ENCODE measurements at regions not wholly inside any gene's neighbourhood (a gene's known extent, or its start where the extent isn't known, plus 50 kb on each side); places are given as distances from the start of the nearest gene placed in this dataset.

- no peak for ATAC-seq
- ChIA-PET POLR2A (no interaction called here), CTCF (no interaction called here)
These were observed 491.6 kb downstream of the PYDC2 start for GRCh38 chr3:191952609-191953008.

GRCh38 chr3:191958980-191959671 lies 498.2 kb downstream of the PYDC2 start:
- ChIA-PET POLR2A (no interaction called here), CTCF (interaction anchor here (0.7 kb wide), 1 partner anchor 16 kb away, joined by 5 read pairs; no protein-coding TSS in a partner anchor)
- H3K27ac ChIP-seq (ENCODE audit: low read length): no peak overlapping the region
- H3K27me3 ChIP-seq (ENCODE audit: control insufficient read depth, insufficient read depth, low read length): no peaks in the 10 kb centered on the region
- H3K4me3 ChIP-seq (ENCODE audit: low read depth in 2 of 2, low read length in 2 of 2): no peak overlapping the region
- no TSS peak for BruUV-seq (replicated peaks)
- no peak for TF ChIP-seq SIN3A (IDR thresholded peaks at IDR 0.05; ENCODE audit: borderline replicate concordance, insufficient read depth, low read depth, low read length)
- no peak for DNase-seq (ENCODE audit: low read depth, low spot score)
- no peaks in the 10 kb centered on the region for H3K4me1 ChIP-seq (ENCODE audit: control insufficient read depth, insufficient read depth, low read length)
- H3K9me3 ChIP-seq (ENCODE audit: control insufficient read depth, insufficient read depth, low read depth, low read length): no peaks in the 10 kb centered on the region
- in situ Hi-C loops (cut with HindIII; ENCODE audit: low pct_unique_long_range_greater_than_20kb, low sequenced_read_pairs) (no loop called here), intact Hi-C loops (cut with micrococcal nuclease; ENCODE audit: unreplicated experiment) (no loop called here)
- no peak for ATAC-seq
- no peaks in the 10 kb centered on the region for H3K36me3 ChIP-seq (ENCODE audit: control insufficient read depth, insufficient read depth, low read length)

More at GRCh38 chr3:191952609-191953008, 491.6 kb downstream of the PYDC2 start:
- Histone ChIP-seq H3K4me1 (ENCODE audit: control insufficient read depth, insufficient read depth, low read length) (no peaks in the 10 kb centered on the region), H3K27ac (ENCODE audit: low read length) (no peak overlapping the region), H3K27me3 (ENCODE audit: control insufficient read depth, insufficient read depth, low read length) (no peaks in the 10 kb centered on the region), H3K36me3 (ENCODE audit: control insufficient read depth, insufficient read depth, low read length) (no peaks in the 10 kb centered on the region), H3K9me3 (ENCODE audit: control insufficient read depth, insufficient read depth, low read depth, low read length) (no peaks in the 10 kb centered on the region), H3K4me3 (ENCODE audit: low read depth in 2 of 2, low read length in 2 of 2) (no peak overlapping the region)
- DNase-seq (ENCODE audit: low read depth, low spot score): no peak
- TF ChIP-seq SIN3A (IDR thresholded peaks at IDR 0.05; ENCODE audit: borderline replicate concordance, insufficient read depth, low read depth, low read length) (no peak), REST (IDR thresholded peaks at IDR 0.05; ENCODE audit: insufficient read depth in 1 of 2, low read depth in 2 of 2, low read length in 1 of 2) (no peak), TCF7L2 (IDR thresholded peaks at IDR 0.05; ENCODE audit: low read depth, low read length) (no peak), POLR2AphosphoS5 (IDR thresholded peaks at IDR 0.05; ENCODE audit: low read depth, low read length) (no peak), CTCF (IDR thresholded peaks at IDR 0.05) (no peak)
- in situ Hi-C loops (cut with HindIII; ENCODE audit: low pct_unique_long_range_greater_than_20kb, low sequenced_read_pairs) (no loop called here), intact Hi-C loops (cut with micrococcal nuclease; ENCODE audit: unreplicated experiment) (no loop called here)
- no TSS peak for BruUV-seq (replicated peaks)

- in situ Hi-C loops (cut with HindIII; ENCODE audit: low pct_unique_long_range_greater_than_20kb, low sequenced_read_pairs) (no loop called here), intact Hi-C loops (cut with micrococcal nuclease; ENCODE audit: unreplicated experiment) (no loop called here)
- Histone ChIP-seq H3K36me3 (ENCODE audit: control insufficient read depth, insufficient read depth, low read length) (no peaks in the 10 kb centered on the region), H3K4me1 (ENCODE audit: control insufficient read depth, insufficient read depth, low read length) (no peaks in the 10 kb centered on the region), H3K9me3 (ENCODE audit: control insufficient read depth, insufficient read depth, low read depth, low read length) (no peaks in the 10 kb centered on the region; the same call in 1 of the 2 replicates), H3K4me3 (ENCODE audit: low read depth in 2 of 2, low read length in 2 of 2) (no peak overlapping the region), H3K27ac (ENCODE audit: low read length) (no peak overlapping the region), H3K27me3 (ENCODE audit: control insufficient read depth, insufficient read depth, low read length) (no peaks in the 10 kb centered on the region)
- POLR2A ChIA-PET: no interaction called here
- BruUV-seq (replicated peaks): no TSS peak
- DNase-seq (ENCODE audit: low read depth, low spot score): no peak
- TF ChIP-seq REST (IDR thresholded peaks at IDR 0.05; ENCODE audit: insufficient read depth in 1 of 2, low read depth in 2 of 2, low read length in 1 of 2) (no peak), TCF7L2 (IDR thresholded peaks at IDR 0.05; ENCODE audit: low read depth, low read length) (no peak)
- CTCF ChIA-PET: interaction anchor here (0.7 kb wide), 1 partner anchor 16 kb away, joined by 5 read pairs; no protein-coding TSS in a partner anchor
- no peak for ATAC-seq
These were observed 499.0 kb downstream of the PYDC2 start for GRCh38 chr3:191959876-191960413.

Data from Panc1 (cell line).